ENCODE measurements at regions not wholly inside any gene's neighbourhood (a gene's known extent, or its start where the extent isn't known, plus 50 kb on each side); places are given as distances from the start of the nearest gene placed in this dataset.

DNA sequence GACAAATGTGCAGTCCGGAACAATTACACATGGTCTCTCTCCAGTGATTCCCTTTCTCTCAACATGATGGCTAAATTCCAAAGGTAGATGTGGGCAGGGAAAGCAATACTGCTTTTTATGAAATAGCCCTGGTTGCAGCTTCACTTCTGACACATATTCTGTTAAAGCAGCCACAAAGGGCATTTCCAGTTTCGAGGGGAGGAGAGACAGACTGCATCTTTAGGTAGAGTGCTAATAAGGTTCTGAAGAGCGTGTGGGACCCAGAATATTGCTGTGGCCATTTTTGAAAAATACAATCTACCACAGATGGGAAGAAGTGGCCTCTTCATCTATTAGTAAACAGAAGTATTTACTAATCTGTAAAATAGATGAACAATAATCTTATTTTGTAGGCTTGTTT lies 139.3 kb upstream of the PEX5L start (continued):
- TF ChIP-seq ZNF23 (CRISPR knock-in tag; IDR thresholded peaks at IDR 0.05), result no peak

DNA sequence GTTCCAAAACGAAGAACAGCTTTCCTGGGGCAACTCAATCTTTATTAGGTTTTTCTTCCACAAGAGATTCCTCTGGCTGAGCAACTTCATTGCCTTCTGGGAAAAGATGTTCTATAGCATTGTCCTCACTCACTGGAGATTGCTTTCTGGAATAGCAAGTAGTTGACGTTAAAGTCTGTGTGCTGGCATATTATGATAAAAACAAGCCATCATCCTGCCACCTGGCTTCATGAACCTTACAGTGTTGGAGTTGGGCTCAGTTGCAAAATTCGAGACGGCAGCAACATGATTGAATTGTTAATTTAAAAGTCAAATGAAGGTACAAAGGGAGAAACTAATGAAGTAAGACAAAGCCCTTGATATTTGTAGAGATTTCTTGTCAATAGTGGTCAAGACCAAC lies 140.5 kb upstream of the PEX5L start:
- Histone ChIP-seq H3K9me1 (ENCODE audit: control insufficient read depth, insufficient read depth, low read length) (no peaks in the 10 kb centered on the region), H3K4me2 (ENCODE audit: insufficient read depth, low read length) (no peak overlapping the region), H3K27me3 (ENCODE audit: control insufficient read depth in 2 of 2, insufficient read depth in 2 of 2, low read length in 2 of 2) (no peaks in the 10 kb centered on the region), H3K4me3 (no peak overlapping the region), H3K9ac (ENCODE audit: insufficient read depth in 1 of 2, low read depth in 2 of 2, low read length in 2 of 2) (no peak overlapping the region), H3K4me1 (replicated peaks in 1 of 2; ENCODE audit: control insufficient read depth in 2 of 2, insufficient read depth in 2 of 2, low read length in 2 of 2) (no peaks in the 10 kb centered on the region), H2AFZ (ENCODE audit: low read depth, low read length) (no peak overlapping the region), H4K20me1 (replicated peaks; ENCODE audit: control insufficient read depth, insufficient read depth, low read length) (no peaks in the 10 kb centered on the region), H3K79me2 (ENCODE audit: control insufficient read depth, insufficient read depth, low read length) (no peaks in the 10 kb centered on the region), H3K9me3 (replicated peaks; ENCODE audit: control insufficient read depth, insufficient read depth, low read depth, low read length) (no peaks in the 10 kb centered on the region), H3K36me3 (ENCODE audit: control insufficient read depth, insufficient read depth, low read length) (no peaks in the 10 kb centered on the region), H3K27ac (ENCODE audit: extremely low read depth, low read depth, low read length) (no peak overlapping the region)
- ChIA-PET POLR2A (no interaction called here), CTCF (ENCODE audit: low intra/inter-chr PET ratio) (no interaction called here)
- FAIRE-seq (no peak), DNase-seq (ENCODE audit: extremely low read depth in 1 of 4, low spot score in 3 of 4) (no peak), ATAC-seq (no peak)
- intact Hi-C loops (cut with micrococcal nuclease), result no loop called here
- in situ Hi-C loops (cut with MboI), result no loop called here
- 0% methylated on average over 4 of the region's 4 CpGs for WGBS (ENCODE audit: insufficient coverage, low coverage, missing lambda C conversion rate)
- TF ChIP-seq KHSRP (IDR thresholded peaks at IDR 0.05), result no peak
- TF ChIP-seq, protein P1, sequence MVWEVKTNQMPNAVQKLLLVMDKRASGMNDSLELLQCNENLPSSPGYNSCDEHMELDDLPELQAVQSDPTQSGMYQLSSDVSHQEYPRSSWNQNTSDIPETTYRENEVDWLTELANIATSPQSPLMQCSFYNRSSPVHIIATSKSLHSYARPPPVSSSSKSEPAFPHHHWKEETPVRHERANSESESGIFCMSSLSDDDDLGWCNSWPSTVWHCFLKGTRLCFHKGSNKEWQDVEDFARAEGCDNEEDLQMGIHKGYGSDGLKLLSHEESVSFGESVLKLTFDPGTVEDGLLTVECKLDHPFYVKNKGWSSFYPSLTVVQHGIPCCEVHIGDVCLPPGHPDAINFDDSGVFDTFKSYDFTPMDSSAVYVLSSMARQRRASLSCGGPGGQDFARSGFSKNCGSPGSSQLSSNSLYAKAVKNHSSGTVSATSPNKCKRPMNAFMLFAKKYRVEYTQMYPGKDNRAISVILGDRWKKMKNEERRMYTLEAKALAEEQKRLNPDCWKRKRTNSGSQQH (CRISPR knock-in tag; IDR thresholded peaks at IDR 0.05), result no peak
- BruUV-seq (replicated peaks), result no TSS peak

DNA sequence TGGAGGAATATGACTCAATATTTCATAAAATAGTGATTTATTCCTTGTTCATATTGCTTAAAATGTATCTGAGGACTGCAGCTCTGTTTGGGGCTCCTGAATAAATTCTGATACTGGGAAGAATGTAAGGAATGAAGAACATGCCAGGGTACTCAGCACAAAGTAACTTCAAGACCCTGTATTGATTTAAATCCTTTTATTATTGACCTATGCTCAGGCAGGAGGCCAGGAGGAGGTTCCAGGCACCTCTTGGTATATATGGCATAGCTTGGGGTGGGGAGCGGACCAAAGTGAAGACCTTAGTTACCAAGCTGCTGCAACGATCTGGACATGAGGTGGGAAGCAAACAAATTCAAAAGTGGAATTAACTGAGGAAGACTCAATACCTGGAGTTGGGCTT lies 142.8 kb upstream of the PEX5L start:
- WGBS (ENCODE audit: insufficient coverage, low coverage, missing lambda C conversion rate), result 0% methylated on average over 2 of the region's 2 CpGs
- CTCF ChIA-PET (ENCODE audit: low intra/inter-chr PET ratio), result no interaction called here

More for the DNA sequence above, 142.8 kb upstream of the PEX5L start:
- H3K27ac ChIP-seq (ENCODE audit: extremely low read depth, low read depth, low read length), result no peak overlapping the region
- BruUV-seq (replicated peaks), result no TSS peak
- intact Hi-C loops (cut with micrococcal nuclease) (no loop called here), in situ Hi-C loops (cut with MboI) (no loop called here)
- no peak for ATAC-seq
- H3K9me3 ChIP-seq (replicated peaks; ENCODE audit: control insufficient read depth, insufficient read depth, low read depth, low read length), result no peaks in the 10 kb centered on the region
- no peaks in the 10 kb centered on the region for H3K4me1 ChIP-seq (replicated peaks in 1 of 2; ENCODE audit: control insufficient read depth in 2 of 2, insufficient read depth in 2 of 2, low read length in 2 of 2)
- no peak overlapping the region for H3K4me2 ChIP-seq (ENCODE audit: insufficient read depth, low read length)
- no peaks in the 10 kb centered on the region for H3K36me3 ChIP-seq (ENCODE audit: control insufficient read depth, insufficient read depth, low read length)
- no peak overlapping the region for H3K9ac ChIP-seq (ENCODE audit: insufficient read depth in 1 of 2, low read depth in 2 of 2, low read length in 2 of 2)
- TF ChIP-seq CHD2 (IDR thresholded peaks at IDR 0.05; ENCODE audit: low read depth, low read length), result no peak
- no peak for TF ChIP-seq GATA2 (CRISPR knock-in tag; IDR thresholded peaks at IDR 0.05)
- TF ChIP-seq MTA2 (IDR thresholded peaks at IDR 0.05; ENCODE audit: low read depth), result no peak
- TF ChIP-seq E2F3 (CRISPR knock-in tag; IDR thresholded peaks at IDR 0.05), result no peak
- TF ChIP-seq BRF1 (IDR thresholded peaks at IDR 0.05; ENCODE audit: borderline replicate concordance, extremely low read depth, insufficient read length), result no peak
- no peak for TF ChIP-seq SMAD4 (CRISPR knock-in tag; conservative IDR thresholded peaks at IDR 0.05)
- no peak for TF ChIP-seq NRF1 (conservative IDR thresholded peaks at IDR 0.05 in 1 of 2, IDR thresholded peaks at IDR 0.05 in 1 of 2)
- TF ChIP-seq RBM25 (IDR thresholded peaks at IDR 0.05; ENCODE audit: low read depth, low read length, severe bottlenecking), result no peak
- no peak for TF ChIP-seq MIER1 (IDR thresholded peaks at IDR 0.05; ENCODE audit: low read depth)
- no peaks in the 10 kb centered on the region for H3K27me3 ChIP-seq (ENCODE audit: control insufficient read depth in 2 of 2, insufficient read depth in 2 of 2, low read length in 2 of 2)
- no peak overlapping the region for H2AFZ ChIP-seq (ENCODE audit: low read depth, low read length)
- no peak overlapping the region for H3K4me3 ChIP-seq
- no peaks in the 10 kb centered on the region for H3K9me1 ChIP-seq (ENCODE audit: control insufficient read depth, insufficient read depth, low read length)
- no peak for DNase-seq (ENCODE audit: extremely low read depth in 1 of 4, low spot score in 3 of 4)
- no peak for FAIRE-seq
- POLR2A ChIA-PET, result no interaction called here
- no peaks in the 10 kb centered on the region for H4K20me1 ChIP-seq (replicated peaks; ENCODE audit: control insufficient read depth, insufficient read depth, low read length)
- H3K79me2 ChIP-seq (ENCODE audit: control insufficient read depth, insufficient read depth, low read length), result no peaks in the 10 kb centered on the region
